SK-N-SH (cell line): ENCODE measurements at regions not wholly inside any gene's neighbourhood (a gene's known extent, or its start where the extent isn't known, plus 50 kb on each side); places are given as distances from the start of the nearest gene placed in this dataset.

Source experiments
- CTCF ChIA-PET: fragments of 300-600, 350-600 bp; formaldehyde crosslinking; extraction: SDS; loops from one replicate; lab custom pipeline; 2021; lab: Yijun Ruan, JAX
- POLR2A ChIA-PET: fragments of 350-600 bp; sonication (Branson Sonifier 250); formaldehyde crosslinking; extraction: SDS; loops from one replicate; lab custom pipeline; 2020; ENCODE audit warnings: antibody characterized with exemption, inconsistent platforms; lab: Yijun Ruan, JAX
- DNase-seq: peaks from one replicate; pipeline ENCODE4 v3.0.0; 2012
- H2AFZ ChIP-seq: fragments of 200-600 bp; sonication (generic); 2 replicates; pipeline ENCODE4 v1.8.1; 2016; ENCODE audit warnings: antibody characterized with exemption, mild to moderate bottlenecking, low read depth
- H3F3A ChIP-seq: fragments of 200-600 bp; sonication (generic); replicated peaks from 2 replicates; pipeline ENCODE3; 2016; ENCODE audit warnings: antibody characterized with exemption, mild to moderate bottlenecking; ENCODE audit not compliant: insufficient read depth
- H3K27ac ChIP-seq, 2 experiments: fragments of 200-500 bp in 1 of 2; fragments of 200-600 bp in 1 of 2; sonication (Bioruptor generic) in 1 of 2; sonication (generic), shearing (Covaris generic) in 1 of 2; 2 replicates each; pipeline versions ENCODE4 v1.5.1 to v1.6.1; 2014 to 2016; ENCODE audit warnings: low read depth in 2 of 2, inconsistent platforms in 1 of 2, low read length in 1 of 2, mild to moderate bottlenecking in 1 of 2, mixed read lengths in 1 of 2
- H3K27me3 ChIP-seq: fragments of 200-600 bp; sonication (generic), shearing (Covaris generic); 2 replicates; pipeline ENCODE4 v1.6.1; 2016; ENCODE audit warnings: mixed run types; ENCODE audit not compliant: insufficient read depth
- H3K36me3 ChIP-seq, 2 experiments: fragments of 200-500 bp in 1 of 2; fragments of 200-600 bp in 1 of 2; sonication (Bioruptor generic) in 1 of 2; sonication (generic) in 1 of 2; replicated peaks in 1 of 2; 2 replicates each; pipeline versions ENCODE3 to v1.5.1; 2014 to 2016; ENCODE audit warnings: low read length in 1 of 2, mild to moderate bottlenecking in 1 of 2; ENCODE audit not compliant: insufficient read depth in 2 of 2, control insufficient read depth in 1 of 2
- H3K4me1 ChIP-seq, 2 experiments: fragments of 200-500 bp in 1 of 2; fragments of 200-600 bp in 1 of 2; sonication (Bioruptor generic) in 1 of 2; sonication (generic), shearing (Covaris generic) in 1 of 2; 2 replicates each; pipeline versions ENCODE4 v1.5.1 to v1.6.1; 2014 to 2016; ENCODE audit warnings: low read depth in 1 of 2, low read length in 1 of 2, mixed run types in 1 of 2; ENCODE audit not compliant: insufficient read depth in 2 of 2, control insufficient read depth in 1 of 2
- H3K4me2 ChIP-seq: fragments of 200-600 bp; sonication (generic), shearing (Covaris generic); 2 replicates; pipeline ENCODE4 v1.6.1; 2017; ENCODE audit warnings: mixed run types
- H3K4me3 ChIP-seq, 2 experiments: fragments of 200-500 bp in 1 of 2; fragments of 200-600 bp in 1 of 2; sonication (Bioruptor generic) in 1 of 2; sonication (generic), shearing (Covaris generic) in 1 of 2; 2 replicates each; pipeline versions ENCODE4 v1.5.1 to v1.8.1; 2014 to 2016; ENCODE audit warnings: low read depth in 2 of 2, inconsistent platforms in 1 of 2, low read length in 1 of 2, mild to moderate bottlenecking in 1 of 2, mixed read lengths in 1 of 2, moderate library complexity in 1 of 2
- H3K79me2 ChIP-seq: fragments of 200-600 bp; sonication (generic); 2 replicates; pipeline ENCODE4 v1.8.1; 2017; ENCODE audit warnings: mild to moderate bottlenecking; ENCODE audit not compliant: insufficient read depth
- H3K9ac ChIP-seq: fragments of 200-600 bp; sonication (generic); 2 replicates; pipeline ENCODE4 v1.6.1; 2017; ENCODE audit warnings: mixed run types
- H3K9me2 ChIP-seq: fragments of 200-600 bp; sonication (generic); 2 replicates; pipeline ENCODE4 v1.6.1; 2017; ENCODE audit warnings: mixed run types
- H3K9me3 ChIP-seq: fragments of 200-600 bp; sonication (generic); 2 replicates; pipeline ENCODE4 v1.6.1; 2017; ENCODE audit warnings: mixed run types, mild to moderate bottlenecking, moderate library complexity
- H4K20me1 ChIP-seq: fragments of 200-600 bp; sonication (generic); 2 replicates; pipeline ENCODE4 v1.6.1; 2017; ENCODE audit warnings: mild to moderate bottlenecking, mixed run types; ENCODE audit not compliant: insufficient read depth
- FOSL2 ChIP-seq: IDR thresholded peaks from 2 replicates; pipeline ENCODE4 v1.4.0; 2012; ENCODE audit warnings: low read depth, mild to moderate bottlenecking, moderate library complexity, borderline replicate concordance
- FOXM1 ChIP-seq: IDR thresholded peaks from 2 replicates; pipeline ENCODE4 v1.4.0; 2012; ENCODE audit warnings: low read depth, mild to moderate bottlenecking
- GABPA ChIP-seq: IDR thresholded peaks from 2 replicates; pipeline ENCODE4 v1.4.0; 2012; ENCODE audit warnings: low read depth, mild to moderate bottlenecking
- GATA2 ChIP-seq: sonication (generic); formaldehyde crosslinking; IDR thresholded peaks from 2 replicates; pipeline ENCODE4 v1.5.0; 2020; ENCODE audit warnings: mild to moderate bottlenecking, missing genetic modification reagents
- IRF3 ChIP-seq: fragments of 150-350 bp; IDR thresholded peaks from 2 replicates; pipeline ENCODE4 v1.6.1; 2016; ENCODE audit warnings: mild to moderate bottlenecking, low read depth, low read length
- JUND ChIP-seq: IDR thresholded peaks from 2 replicates; pipeline ENCODE4 v1.4.0; 2012
- MEF2A ChIP-seq: IDR thresholded peaks from 2 replicates; pipeline ENCODE4 v1.4.0; 2012; ENCODE audit warnings: low read depth, borderline replicate concordance
- MXI1 ChIP-seq: IDR thresholded peaks from 2 replicates; pipeline ENCODE4 v1.6.1; 2012; ENCODE audit warnings: mild to moderate bottlenecking, low read depth, low read length, improper control_type of control experiment
- NFIC ChIP-seq: IDR thresholded peaks from 2 replicates; pipeline ENCODE4 v1.4.0; 2012; ENCODE audit warnings: borderline replicate concordance
- NRF1 ChIP-seq: IDR thresholded peaks from 2 replicates; pipeline ENCODE4 v1.6.1; 2012; ENCODE audit warnings: low read depth, mild to moderate bottlenecking, low read length
- RXRA ChIP-seq: IDR thresholded peaks from 2 replicates; pipeline ENCODE4 v1.4.0; 2012; ENCODE audit warnings: low read depth, mild to moderate bottlenecking, borderline replicate concordance
- SIN3A ChIP-seq: IDR thresholded peaks from 2 replicates; pipeline ENCODE4 v1.6.1; 2012; ENCODE audit warnings: low read depth, mild to moderate bottlenecking, low read length, moderate library complexity, borderline replicate concordance
- TCF12 ChIP-seq: IDR thresholded peaks from 2 replicates; pipeline ENCODE4 v1.4.0; 2012
- TEAD4 ChIP-seq: IDR thresholded peaks from 2 replicates; pipeline ENCODE4 v1.4.0; 2012; ENCODE audit warnings: mild to moderate bottlenecking, borderline replicate concordance; ENCODE audit not compliant: insufficient read depth
- YY1 ChIP-seq: IDR thresholded peaks from 2 replicates; pipeline ENCODE4 v1.4.0; 2012; ENCODE audit warnings: low read depth, mild to moderate bottlenecking
- WGBS: methylation state at CpG from one replicate; pipeline ENCODE4 v1.1.6; 2017; ENCODE audit warnings: low lambda C conversion rate; 5-methylcytosine and 5-hydroxymethylcytosine counted together
- TF ChIP-seq, protein P1 (sequence below): IDR thresholded peaks from 2 replicates; pipeline ENCODE4; 2012
- TF ChIP-seq, protein P2 (sequence below): IDR thresholded peaks from 2 replicates; pipeline ENCODE4 v1.4.0; 2012; ENCODE audit warnings: low read depth, borderline replicate concordance
- TF ChIP-seq, protein P3 (sequence below): IDR thresholded peaks from 2 replicates; pipeline ENCODE4 v1.6.1; 2012; ENCODE audit warnings: mild to moderate bottlenecking, low read depth, low read length, moderate library complexity
- TF ChIP-seq, protein P4 (sequence below): IDR thresholded peaks from 2 replicates; pipeline ENCODE4 v1.4.0; 2012; ENCODE audit warnings: low read depth, borderline replicate concordance

DNA sequence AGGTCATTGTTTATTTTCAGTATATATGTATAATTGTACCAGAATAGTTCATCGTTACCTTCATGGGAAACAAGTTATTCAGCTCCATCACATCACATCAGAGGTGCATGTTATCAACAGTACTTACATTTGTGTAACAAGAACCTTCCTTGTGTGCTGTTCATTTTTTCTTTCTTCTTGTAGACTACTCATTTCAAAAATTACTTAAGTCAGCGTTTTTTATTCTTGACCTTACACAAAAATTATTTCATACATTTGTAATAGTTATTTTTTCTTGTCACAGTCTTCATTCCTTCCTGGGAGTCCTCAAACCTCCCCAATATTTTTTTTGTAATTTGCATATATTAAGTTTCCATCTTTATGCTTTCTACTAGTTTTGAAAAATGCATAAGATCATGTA is 725.7 kb upstream of the ADGRB3 start:
- no peaks in the 10 kb centered on the region for H3K27me3 ChIP-seq
- ChIA-PET POLR2A (no interaction called here), CTCF (no interaction called here)
- H3K9ac ChIP-seq = no peak overlapping the region
- H3K36me3 ChIP-seq = no peaks in the 10 kb centered on the region
- no peaks in the 10 kb centered on the region for H3K79me2 ChIP-seq
- 29% methylated on average over 2 of the region's 2 CpGs for WGBS
- H3K27ac ChIP-seq = no peak overlapping the region
- DNase-seq = no peak
- no peak overlapping the region for H3K4me3 ChIP-seq
- no peak overlapping the region for H2AFZ ChIP-seq
- TF ChIP-seq GATA2 (CRISPR knock-in tag) (no peak), SIN3A (no peak), GABPA (no peak), IRF3 (no peak), YY1 (no peak)
- TF ChIP-seq, protein P1, sequence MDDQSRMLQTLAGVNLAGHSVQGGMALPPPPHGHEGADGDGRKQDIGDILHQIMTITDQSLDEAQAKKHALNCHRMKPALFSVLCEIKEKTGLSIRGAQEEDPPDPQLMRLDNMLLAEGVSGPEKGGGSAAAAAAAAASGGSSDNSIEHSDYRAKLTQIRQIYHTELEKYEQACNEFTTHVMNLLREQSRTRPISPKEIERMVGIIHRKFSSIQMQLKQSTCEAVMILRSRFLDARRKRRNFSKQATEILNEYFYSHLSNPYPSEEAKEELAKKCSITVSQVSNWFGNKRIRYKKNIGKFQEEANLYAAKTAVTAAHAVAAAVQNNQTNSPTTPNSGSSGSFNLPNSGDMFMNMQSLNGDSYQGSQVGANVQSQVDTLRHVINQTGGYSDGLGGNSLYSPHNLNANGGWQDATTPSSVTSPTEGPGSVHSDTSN = no peak
- TF ChIP-seq, protein P2, sequence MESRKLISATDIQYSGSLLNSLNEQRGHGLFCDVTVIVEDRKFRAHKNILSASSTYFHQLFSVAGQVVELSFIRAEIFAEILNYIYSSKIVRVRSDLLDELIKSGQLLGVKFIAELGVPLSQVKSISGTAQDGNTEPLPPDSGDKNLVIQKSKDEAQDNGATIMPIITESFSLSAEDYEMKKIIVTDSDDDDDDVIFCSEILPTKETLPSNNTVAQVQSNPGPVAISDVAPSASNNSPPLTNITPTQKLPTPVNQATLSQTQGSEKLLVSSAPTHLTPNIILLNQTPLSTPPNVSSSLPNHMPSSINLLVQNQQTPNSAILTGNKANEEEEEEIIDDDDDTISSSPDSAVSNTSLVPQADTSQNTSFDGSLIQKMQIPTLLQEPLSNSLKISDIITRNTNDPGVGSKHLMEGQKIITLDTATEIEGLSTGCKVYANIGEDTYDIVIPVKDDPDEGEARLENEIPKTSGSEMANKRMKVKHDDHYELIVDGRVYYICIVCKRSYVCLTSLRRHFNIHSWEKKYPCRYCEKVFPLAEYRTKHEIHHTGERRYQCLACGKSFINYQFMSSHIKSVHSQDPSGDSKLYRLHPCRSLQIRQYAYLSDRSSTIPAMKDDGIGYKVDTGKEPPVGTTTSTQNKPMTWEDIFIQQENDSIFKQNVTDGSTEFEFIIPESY = no peak
- peaks cover 4% of the 10 kb centered on the region for H3K9me2 ChIP-seq
- H3K4me1 ChIP-seq = no peaks in the 10 kb centered on the region
- H4K20me1 ChIP-seq = no peaks in the 10 kb centered on the region
- no peaks in the 10 kb centered on the region for H3F3A ChIP-seq
- no peaks in the 10 kb centered on the region; the same call in 1 of the 2 replicates for H3K9me3 ChIP-seq
- no peak overlapping the region for H3K4me2 ChIP-seq

- WGBS = 18% methylated on average over 2 of the region's 2 CpGs
- Histone ChIP-seq H3K27ac (no peak overlapping the region), H3K79me2 (no peaks in the 10 kb centered on the region), H4K20me1 (no peaks in the 10 kb centered on the region), H3K27me3 (no peaks in the 10 kb centered on the region), H3K4me2 (no peak overlapping the region), H3K36me3 (no peaks in the 10 kb centered on the region), H3K9me2 (no peaks in the 10 kb centered on the region; the same call in 1 of the 2 replicates), H3K9me3 (no peaks in the 10 kb centered on the region), H3K4me1 (no peaks in the 10 kb centered on the region), H3F3A (no peaks in the 10 kb centered on the region), H3K4me3 (no peak overlapping the region), H3K9ac (no peak overlapping the region), H2AFZ (no peak overlapping the region)
- CTCF ChIA-PET = no interaction called here
- no peak for DNase-seq
- POLR2A ChIA-PET = no interaction called here
- TF ChIP-seq, protein P3, sequence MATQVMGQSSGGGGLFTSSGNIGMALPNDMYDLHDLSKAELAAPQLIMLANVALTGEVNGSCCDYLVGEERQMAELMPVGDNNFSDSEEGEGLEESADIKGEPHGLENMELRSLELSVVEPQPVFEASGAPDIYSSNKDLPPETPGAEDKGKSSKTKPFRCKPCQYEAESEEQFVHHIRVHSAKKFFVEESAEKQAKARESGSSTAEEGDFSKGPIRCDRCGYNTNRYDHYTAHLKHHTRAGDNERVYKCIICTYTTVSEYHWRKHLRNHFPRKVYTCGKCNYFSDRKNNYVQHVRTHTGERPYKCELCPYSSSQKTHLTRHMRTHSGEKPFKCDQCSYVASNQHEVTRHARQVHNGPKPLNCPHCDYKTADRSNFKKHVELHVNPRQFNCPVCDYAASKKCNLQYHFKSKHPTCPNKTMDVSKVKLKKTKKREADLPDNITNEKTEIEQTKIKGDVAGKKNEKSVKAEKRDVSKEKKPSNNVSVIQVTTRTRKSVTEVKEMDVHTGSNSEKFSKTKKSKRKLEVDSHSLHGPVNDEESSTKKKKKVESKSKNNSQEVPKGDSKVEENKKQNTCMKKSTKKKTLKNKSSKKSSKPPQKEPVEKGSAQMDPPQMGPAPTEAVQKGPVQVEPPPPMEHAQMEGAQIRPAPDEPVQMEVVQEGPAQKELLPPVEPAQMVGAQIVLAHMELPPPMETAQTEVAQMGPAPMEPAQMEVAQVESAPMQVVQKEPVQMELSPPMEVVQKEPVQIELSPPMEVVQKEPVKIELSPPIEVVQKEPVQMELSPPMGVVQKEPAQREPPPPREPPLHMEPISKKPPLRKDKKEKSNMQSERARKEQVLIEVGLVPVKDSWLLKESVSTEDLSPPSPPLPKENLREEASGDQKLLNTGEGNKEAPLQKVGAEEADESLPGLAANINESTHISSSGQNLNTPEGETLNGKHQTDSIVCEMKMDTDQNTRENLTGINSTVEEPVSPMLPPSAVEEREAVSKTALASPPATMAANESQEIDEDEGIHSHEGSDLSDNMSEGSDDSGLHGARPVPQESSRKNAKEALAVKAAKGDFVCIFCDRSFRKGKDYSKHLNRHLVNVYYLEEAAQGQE = no peak
- no peak for TF ChIP-seq RXRA
- TF ChIP-seq FOXM1 = no peak
- no peak for TF ChIP-seq TCF12
- TF ChIP-seq, protein P1 = no peak
- no peak for TF ChIP-seq FOSL2
- TF ChIP-seq SIN3A = no peak
- TF ChIP-seq MXI1 = no peak
- TF ChIP-seq, protein P4, sequence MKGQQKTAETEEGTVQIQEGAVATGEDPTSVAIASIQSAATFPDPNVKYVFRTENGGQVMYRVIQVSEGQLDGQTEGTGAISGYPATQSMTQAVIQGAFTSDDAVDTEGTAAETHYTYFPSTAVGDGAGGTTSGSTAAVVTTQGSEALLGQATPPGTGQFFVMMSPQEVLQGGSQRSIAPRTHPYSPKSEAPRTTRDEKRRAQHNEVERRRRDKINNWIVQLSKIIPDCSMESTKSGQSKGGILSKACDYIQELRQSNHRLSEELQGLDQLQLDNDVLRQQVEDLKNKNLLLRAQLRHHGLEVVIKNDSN = no peak
- no peak for TF ChIP-seq JUND
- no peak for TF ChIP-seq TEAD4
- no peak for TF ChIP-seq MEF2A
- TF ChIP-seq YY1 = no peak
- TF ChIP-seq NRF1 = no peak
- no peak for TF ChIP-seq NFIC
Measured at GRCh38 chr6:67908379-67908778, 726.7 kb upstream of the ADGRB3 start.
